ENCODE measurements at regions not wholly inside any gene's neighbourhood (a gene's known extent, or its start where the extent isn't known, plus 50 kb on each side); places are given as distances from the start of the nearest gene placed in this dataset.
"Not testable (repeated sequence)": the region's sequence is repeated elsewhere in the genome, so short reads cannot be mapped to it uniquely, and the experiment has no call there.

DNA sequence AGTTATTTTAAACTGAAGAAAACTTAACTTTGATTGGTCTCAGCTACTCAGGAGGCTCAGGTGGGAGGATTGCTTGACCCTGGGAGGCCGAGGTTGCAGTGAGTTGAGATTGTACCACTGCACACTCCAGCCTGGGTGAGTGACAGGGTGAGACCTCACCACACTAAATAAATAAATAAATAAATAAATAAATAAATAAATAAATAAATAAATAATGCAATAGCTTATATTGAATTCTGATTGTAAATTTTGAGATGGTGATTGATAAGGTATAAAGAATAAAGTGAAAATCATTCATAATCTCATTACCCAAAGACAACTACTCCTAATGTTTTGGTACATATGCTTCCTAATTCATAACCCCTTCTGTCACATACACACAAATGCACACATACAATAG, 58.1 kb downstream of the TUBA3C start:
- no peaks in the 10 kb centered on the region for H3K27me3 ChIP-seq (ENCODE audit: control insufficient read depth, insufficient read depth, low read length)
- H3K36me3 ChIP-seq (replicated peaks; ENCODE audit: control insufficient read depth, insufficient read depth, low read length), result no peaks in the 10 kb centered on the region
- DNase-seq, result no peak
- no peak overlapping the region for H3K4me3 ChIP-seq (ENCODE audit: insufficient read depth, low read depth, low read length)

- no peaks in the 10 kb centered on the region for H3K27me3 ChIP-seq (ENCODE audit: control insufficient read depth, insufficient read depth, low read length)
- no peak overlapping the region for H3K4me3 ChIP-seq (ENCODE audit: insufficient read depth, low read depth, low read length)
- no peak for DNase-seq
- H3K36me3 ChIP-seq (replicated peaks; ENCODE audit: control insufficient read depth, insufficient read depth, low read length), result no peaks in the 10 kb centered on the region
Measured at GRCh38 chr13:19117913-19118739, 63.5 kb downstream of the TUBA3C start.

DNA sequence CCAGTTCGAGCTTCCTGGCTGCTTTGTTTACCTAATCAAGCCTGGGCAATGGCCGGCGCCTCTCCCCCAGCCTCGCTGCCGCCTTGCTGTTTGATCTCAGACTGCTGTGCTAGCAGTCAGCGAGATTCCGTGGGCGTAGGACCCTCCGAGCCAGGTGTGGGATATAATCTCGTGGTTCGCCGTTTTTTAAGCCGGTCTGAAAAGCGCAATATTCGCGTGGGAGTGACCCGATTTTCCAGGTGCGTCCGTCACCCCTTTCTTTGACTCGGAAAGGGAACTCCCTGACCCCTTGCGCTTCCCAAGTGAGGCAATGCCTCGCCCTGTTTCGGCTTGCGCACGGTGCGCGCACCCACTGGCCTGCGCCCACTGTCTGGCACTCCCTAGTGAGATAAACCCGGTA, 72.4 kb downstream of the TUBA3C start:
- not testable (repeated sequence) for H3K4me3 ChIP-seq (ENCODE audit: insufficient read depth, low read depth, low read length); H3K36me3 ChIP-seq (replicated peaks; ENCODE audit: control insufficient read depth, insufficient read depth, low read length); DNase-seq; H3K27me3 ChIP-seq (ENCODE audit: control insufficient read depth, insufficient read depth, low read length)

- H3K4me3 ChIP-seq (ENCODE audit: insufficient read depth, low read depth, low read length), result no peak overlapping the region
- no peak for DNase-seq
- H3K36me3 ChIP-seq (replicated peaks; ENCODE audit: control insufficient read depth, insufficient read depth, low read length), result no peaks in the 10 kb centered on the region
- no peaks in the 10 kb centered on the region for H3K27me3 ChIP-seq (ENCODE audit: control insufficient read depth, insufficient read depth, low read length)
Measured at GRCh38 chr13:19103140-19103539, 78.5 kb downstream of the TUBA3C start.

DNA sequence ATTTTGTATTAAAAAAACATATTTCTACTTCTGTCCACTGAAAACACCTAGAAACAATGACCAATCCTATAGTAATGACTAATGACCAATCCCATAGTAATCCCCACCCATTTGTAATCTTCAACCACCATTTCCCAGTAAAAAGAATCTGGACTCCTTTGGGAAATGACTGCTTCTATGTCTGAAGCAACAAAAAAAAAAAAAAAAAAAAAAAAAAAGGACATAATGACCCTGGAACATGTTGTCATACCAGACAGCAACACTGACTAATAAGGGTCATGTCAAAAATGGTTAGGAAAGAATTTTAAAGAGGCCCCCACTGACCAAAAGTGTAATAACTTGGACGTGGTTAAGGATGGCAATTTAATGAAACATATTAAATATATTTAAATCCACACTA, 88.3 kb downstream of the TUBA3C start:
- no peak for DNase-seq
- Histone ChIP-seq H3K4me3 (ENCODE audit: insufficient read depth, low read depth, low read length) (no peak overlapping the region), H3K36me3 (replicated peaks; ENCODE audit: control insufficient read depth, insufficient read depth, low read length) (no peaks in the 10 kb centered on the region), H3K27me3 (ENCODE audit: control insufficient read depth, insufficient read depth, low read length) (no peaks in the 10 kb centered on the region)

DNA sequence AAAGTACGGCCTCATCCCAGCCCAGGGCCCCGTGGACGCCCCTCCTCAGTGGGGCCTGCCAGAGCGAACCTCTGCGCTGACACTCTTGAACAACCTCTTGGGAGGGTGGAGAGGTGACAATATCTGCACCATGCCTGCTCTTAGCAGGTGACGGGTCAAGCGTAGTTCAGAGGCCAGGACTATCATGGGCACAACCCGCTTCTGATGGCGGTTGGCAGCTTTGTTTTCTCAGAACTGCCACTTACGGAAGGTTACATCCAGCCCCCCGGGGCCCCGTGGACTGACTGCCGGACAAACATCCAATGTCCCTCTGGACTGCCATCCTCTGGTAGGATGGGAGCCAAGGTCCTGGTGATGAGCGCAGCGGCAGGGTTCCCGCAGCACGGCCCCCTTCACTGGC, 91.1 kb downstream of the TUBA3C start:
- Histone ChIP-seq H3K4me3 (ENCODE audit: insufficient read depth, low read depth, low read length) (no peak overlapping the region), H3K27me3 (ENCODE audit: control insufficient read depth, insufficient read depth, low read length) (no peaks in the 10 kb centered on the region), H3K36me3 (replicated peaks; ENCODE audit: control insufficient read depth, insufficient read depth, low read length) (no peaks in the 10 kb centered on the region)
- DNase-seq, result no peak

DNA sequence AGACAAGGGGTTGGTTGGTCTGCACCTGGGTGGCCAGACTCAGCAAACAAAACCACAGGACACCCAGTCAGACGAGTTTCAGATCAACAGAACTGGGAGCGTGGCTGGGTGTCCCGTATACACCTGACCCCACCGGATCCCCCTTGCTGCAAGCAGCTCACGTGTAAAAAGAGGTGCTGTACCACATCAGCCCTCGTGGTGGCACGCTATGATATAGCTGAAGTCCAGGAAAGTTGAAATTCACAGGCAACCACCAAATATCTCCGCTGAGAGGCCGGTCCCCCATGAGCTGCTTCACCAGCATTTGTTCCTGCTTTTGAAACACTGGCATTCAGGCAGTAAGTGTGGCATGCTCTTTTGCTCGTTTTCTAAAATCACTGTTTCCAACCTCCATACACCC, 92.3 kb downstream of the TUBA3C start:
- no peaks in the 10 kb centered on the region for H3K36me3 ChIP-seq (replicated peaks; ENCODE audit: control insufficient read depth, insufficient read depth, low read length)
- DNase-seq, result no peak
- H3K4me3 ChIP-seq (ENCODE audit: insufficient read depth, low read depth, low read length), result no peak overlapping the region
- no peaks in the 10 kb centered on the region for H3K27me3 ChIP-seq (ENCODE audit: control insufficient read depth, insufficient read depth, low read length)

DNA sequence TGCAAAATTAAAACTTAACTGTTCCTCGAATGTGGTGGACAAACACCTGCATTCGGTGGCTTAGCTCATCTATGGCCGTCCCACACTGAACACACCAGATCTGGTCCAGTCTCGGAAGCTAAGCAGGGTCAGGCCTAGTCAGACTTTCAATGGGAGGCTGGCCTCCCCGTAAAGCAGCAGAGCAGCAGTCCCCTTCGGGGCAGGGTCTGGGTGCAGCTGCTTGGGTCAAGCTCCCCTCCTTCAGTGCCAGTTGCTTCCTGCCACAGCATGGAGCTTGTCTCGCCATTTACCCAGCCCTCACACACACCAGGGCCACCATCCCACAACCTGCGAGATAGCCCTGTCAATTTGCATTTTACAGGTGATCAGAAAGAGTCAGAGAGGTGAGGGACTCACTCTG, 93.2 kb downstream of the TUBA3C start:
- DNase-seq, result no peak
- H3K4me3 ChIP-seq (ENCODE audit: insufficient read depth, low read depth, low read length), result no peak overlapping the region
- H3K27me3 ChIP-seq (ENCODE audit: control insufficient read depth, insufficient read depth, low read length), result no peaks in the 10 kb centered on the region
- H3K36me3 ChIP-seq (replicated peaks; ENCODE audit: control insufficient read depth, insufficient read depth, low read length), result no peaks in the 10 kb centered on the region

DNA sequence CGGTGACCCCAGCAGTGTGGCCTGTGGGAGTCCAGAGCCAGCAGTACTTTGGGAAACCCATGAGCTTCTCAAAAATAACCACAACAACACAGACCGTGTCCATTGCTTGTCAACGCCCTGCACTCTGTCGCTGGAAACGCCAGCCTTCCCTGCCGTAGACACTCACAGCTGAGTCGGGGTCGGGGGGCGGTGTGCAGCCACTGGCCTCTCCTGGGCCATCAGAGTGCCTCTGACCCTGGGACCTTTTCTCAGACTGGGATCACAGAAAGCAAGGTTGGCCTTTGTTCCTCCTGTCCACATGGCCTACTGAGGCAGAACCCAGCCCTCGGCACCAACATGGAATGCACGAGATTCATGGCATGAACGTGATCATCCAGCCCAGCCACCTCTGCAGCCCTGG, 95.7 kb downstream of the TUBA3C start:
- no peaks in the 10 kb centered on the region for H3K27me3 ChIP-seq (ENCODE audit: control insufficient read depth, insufficient read depth, low read length)
- H3K4me3 ChIP-seq (ENCODE audit: insufficient read depth, low read depth, low read length), result no peak overlapping the region
- DNase-seq, result no peak
- no peaks in the 10 kb centered on the region for H3K36me3 ChIP-seq (replicated peaks; ENCODE audit: control insufficient read depth, insufficient read depth, low read length)

DNA sequence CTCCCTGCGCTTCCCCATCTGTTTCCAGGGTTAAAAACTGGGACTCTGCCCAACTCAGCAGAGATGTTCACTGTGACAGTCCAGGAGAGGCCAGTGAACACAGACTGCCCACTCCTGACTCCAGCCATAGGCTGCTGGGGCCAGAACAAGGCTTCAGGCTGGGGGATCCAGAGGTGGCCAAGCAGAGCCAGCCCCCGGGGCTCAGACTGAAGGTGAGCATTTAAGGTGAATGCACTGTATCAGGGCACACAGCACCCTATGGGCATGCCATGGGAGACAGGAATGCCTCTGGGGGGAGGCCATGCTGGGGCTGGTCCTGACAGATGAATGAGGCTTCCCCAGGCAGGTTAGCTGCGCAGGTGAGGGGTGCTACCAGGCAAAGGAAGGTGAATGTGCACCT, 96.4 kb downstream of the TUBA3C start:
- no peak for DNase-seq

DNA sequence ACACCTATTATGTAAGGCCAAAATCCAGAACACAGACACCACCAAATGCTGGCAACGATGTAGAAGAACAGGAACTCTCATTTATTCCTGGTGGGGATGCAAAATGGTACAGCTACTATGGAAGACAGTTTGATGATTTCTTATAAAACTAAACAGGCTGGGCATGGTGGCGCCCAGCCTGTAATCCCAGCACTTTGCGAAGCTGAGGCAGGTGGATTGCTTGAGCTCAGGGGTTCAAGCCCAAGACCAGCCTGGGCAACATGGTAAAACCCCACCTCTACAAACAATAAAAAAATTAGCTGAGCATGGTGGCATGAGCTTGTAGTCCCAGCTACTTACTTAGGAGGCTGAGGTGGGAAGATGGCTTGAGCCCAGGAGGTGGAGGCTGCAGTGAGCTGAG, 98.3 kb downstream of the TUBA3C start:
- no peak overlapping the region for H3K4me3 ChIP-seq (ENCODE audit: insufficient read depth, low read depth, low read length)
- no peak for DNase-seq
- H3K36me3 ChIP-seq (replicated peaks; ENCODE audit: control insufficient read depth, insufficient read depth, low read length), result no peaks in the 10 kb centered on the region
- H3K27me3 ChIP-seq (ENCODE audit: control insufficient read depth, insufficient read depth, low read length), result no peaks in the 10 kb centered on the region

More for the DNA sequence above, 96.4 kb downstream of the TUBA3C start:
- Histone ChIP-seq H3K4me3 (ENCODE audit: insufficient read depth, low read depth, low read length) (no peak overlapping the region), H3K27me3 (ENCODE audit: control insufficient read depth, insufficient read depth, low read length) (no peaks in the 10 kb centered on the region), H3K36me3 (replicated peaks; ENCODE audit: control insufficient read depth, insufficient read depth, low read length) (no peaks in the 10 kb centered on the region)

GRCh38 chr13:19075418-19075817, 106.2 kb downstream of the TUBA3C start:
- DNase-seq, result no peak
- Histone ChIP-seq H3K36me3 (replicated peaks; ENCODE audit: control insufficient read depth, insufficient read depth, low read length) (no peaks in the 10 kb centered on the region), H3K4me3 (ENCODE audit: insufficient read depth, low read depth, low read length) (no peak overlapping the region), H3K27me3 (ENCODE audit: control insufficient read depth, insufficient read depth, low read length) (no peaks in the 10 kb centered on the region)

- no peaks in the 10 kb centered on the region for H3K27me3 ChIP-seq (ENCODE audit: control insufficient read depth, insufficient read depth, low read length)
- no peak for DNase-seq
Measured at GRCh38 chr13:19074519-19074918, 107.1 kb downstream of the TUBA3C start.

GRCh38 chr13:19074106-19074505, 107.5 kb downstream of the TUBA3C start:
- DNase-seq; H3K4me3 ChIP-seq (ENCODE audit: insufficient read depth, low read depth, low read length); H3K36me3 ChIP-seq (replicated peaks; ENCODE audit: control insufficient read depth, insufficient read depth, low read length); H3K27me3 ChIP-seq (ENCODE audit: control insufficient read depth, insufficient read depth, low read length): not testable (repeated sequence)

More at GRCh38 chr13:19074519-19074918, 107.1 kb downstream of the TUBA3C start:
- Histone ChIP-seq H3K4me3 (ENCODE audit: insufficient read depth, low read depth, low read length) (no peak overlapping the region), H3K36me3 (replicated peaks; ENCODE audit: control insufficient read depth, insufficient read depth, low read length) (no peaks in the 10 kb centered on the region)

- H3K27me3 ChIP-seq (ENCODE audit: control insufficient read depth, insufficient read depth, low read length); H3K36me3 ChIP-seq (replicated peaks; ENCODE audit: control insufficient read depth, insufficient read depth, low read length); H3K4me3 ChIP-seq (ENCODE audit: insufficient read depth, low read depth, low read length); DNase-seq: not testable (repeated sequence)
Measured at GRCh38 chr13:19072956-19073706, 108.5 kb downstream of the TUBA3C start.
